HG02610 (cell line): ENCODE measurements at regions not wholly inside any gene's neighbourhood (a gene's known extent, or its start where the extent isn't known, plus 50 kb on each side); places are given as distances from the start of the nearest gene placed in this dataset.
"Not testable (repeated sequence)": the region's sequence is repeated elsewhere in the genome, so short reads cannot be mapped to it uniquely, and the experiment has no call there.

ENCODE experiments used
- ATAC-seq: cut with Tn5 transposase; IDR thresholded peaks from one replicate; pipeline ENCODE4 v1.9.1; 2021; ENCODE audit warnings: mild to moderate bottlenecking, moderate library complexity; ENCODE audit not compliant: unreplicated experiment

DNA sequence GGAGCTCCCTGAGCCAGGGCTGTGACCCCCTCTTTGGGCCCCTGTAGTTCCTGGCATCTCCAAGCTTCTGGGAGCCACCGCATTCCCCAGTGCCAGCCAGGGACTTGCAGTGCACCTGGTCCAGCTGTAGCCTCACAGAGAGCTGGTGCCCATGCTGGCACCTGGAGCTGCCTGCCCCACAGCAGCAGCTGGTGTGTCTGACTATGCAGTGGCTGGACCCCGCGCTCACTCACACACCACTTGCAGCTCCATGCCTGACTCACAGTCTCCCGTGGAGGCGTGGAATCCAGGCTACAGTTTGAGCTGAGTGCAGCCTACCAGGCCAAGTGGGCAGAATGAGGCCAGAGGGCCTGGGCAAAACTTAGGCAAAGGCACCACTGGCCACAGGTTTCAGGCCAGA lies 102.2 kb upstream of the NAMPT start:
- ATAC-seq = no peak

DNA sequence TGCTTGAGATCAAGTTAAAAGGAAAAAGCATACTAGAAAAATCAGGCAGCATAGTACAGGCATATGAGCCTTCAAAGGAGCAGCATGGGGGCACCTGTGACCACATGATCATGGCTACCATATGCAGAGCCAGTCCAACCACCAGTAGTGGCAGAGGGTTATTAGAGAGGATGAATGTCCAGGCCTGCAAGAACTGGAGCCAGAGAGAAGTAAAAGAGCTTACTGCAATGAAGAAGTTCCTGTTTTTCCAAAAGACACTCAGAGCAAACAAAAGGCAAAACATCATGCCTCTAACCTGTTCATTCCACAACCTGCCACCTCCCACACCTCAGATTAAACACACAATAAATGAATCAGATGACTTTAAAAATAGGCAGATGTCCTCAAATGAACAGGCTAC lies 99.6 kb upstream of the NAMPT start:
- no peak for ATAC-seq

DNA sequence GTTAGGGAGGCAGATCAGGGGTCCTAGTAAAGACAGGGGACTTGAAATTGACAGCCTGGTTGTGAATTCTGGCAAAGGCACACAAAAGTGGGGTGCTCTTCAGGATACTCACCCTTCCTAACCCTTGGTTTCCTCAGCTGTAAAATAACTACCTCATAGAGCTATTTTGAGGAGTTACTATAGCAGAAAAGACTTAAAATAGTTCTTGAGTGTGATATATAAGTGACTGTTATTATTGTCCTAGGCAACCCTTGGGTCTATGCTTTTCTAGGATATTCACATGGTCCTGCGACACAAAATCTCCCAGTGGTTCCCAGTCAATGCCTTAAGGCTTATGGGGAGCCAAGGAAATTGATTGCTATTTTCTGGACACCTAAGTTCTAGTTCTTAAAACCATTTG lies 98.1 kb upstream of the NAMPT start:
- ATAC-seq = no peak

DNA sequence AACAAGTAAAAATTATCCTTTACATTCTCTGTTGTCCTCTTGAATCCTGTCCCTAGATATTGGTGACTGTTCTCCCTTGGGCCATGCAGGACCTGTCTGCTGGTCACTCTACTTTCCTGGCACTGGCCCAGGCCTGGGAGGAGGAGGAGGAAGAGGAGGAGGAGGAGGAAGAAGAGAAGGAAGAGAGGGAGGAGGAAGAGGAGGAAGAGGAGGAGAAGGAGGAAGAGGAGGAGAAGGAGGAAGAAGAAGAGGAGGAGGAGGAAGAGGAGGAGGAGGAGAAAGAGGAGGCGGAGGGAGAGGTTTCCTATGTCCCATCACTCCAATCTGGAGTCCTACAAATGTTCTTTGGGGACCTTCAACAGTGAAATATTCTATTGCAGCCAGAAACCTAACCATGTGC lies 97.3 kb upstream of the NAMPT start:
- no peak for ATAC-seq

DNA sequence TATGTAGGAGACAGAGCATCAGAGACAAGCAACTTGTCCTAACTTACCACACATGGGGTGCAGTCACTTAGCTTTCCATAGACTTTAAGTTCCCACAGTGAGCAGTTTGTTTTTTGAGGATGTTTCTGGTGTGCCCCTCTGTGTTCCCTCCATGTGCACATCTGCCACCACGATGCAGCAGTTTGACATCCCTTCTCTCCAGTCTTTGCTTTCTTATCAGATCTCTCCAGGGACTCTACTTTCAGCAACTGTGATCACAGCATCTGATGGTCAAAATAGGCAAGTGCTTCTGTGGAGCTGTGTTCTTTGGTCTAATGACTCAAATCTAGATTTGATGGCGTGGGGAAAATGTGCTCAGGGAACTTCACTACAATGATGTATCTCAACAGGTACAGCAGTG lies 96.5 kb upstream of the NAMPT start:
- ATAC-seq = peak; percentile 45

DNA sequence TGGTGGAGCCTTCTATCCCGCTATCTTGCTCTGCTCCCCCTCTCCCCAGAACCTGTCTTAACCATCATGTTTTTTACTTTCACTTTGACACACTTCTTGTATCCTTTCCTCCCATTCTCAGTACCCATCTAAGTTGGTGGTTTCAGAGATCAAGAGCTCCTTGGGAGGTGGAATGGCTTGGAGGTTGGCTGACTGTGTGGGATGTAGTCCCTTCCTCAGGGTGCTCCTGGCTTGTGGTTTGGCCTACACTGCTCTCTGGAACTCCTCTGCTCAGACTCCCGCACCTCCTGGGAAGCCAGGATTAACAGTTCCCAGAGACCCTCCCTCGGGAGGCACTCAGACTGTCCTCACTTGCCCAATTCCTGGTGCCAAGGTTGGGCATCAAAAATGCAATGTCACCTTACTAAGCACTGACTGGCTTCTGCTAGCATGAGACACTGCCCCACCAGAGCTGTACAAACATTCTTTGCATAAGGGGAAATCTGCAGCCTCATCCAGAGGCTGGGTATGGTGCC lies 93.1 kb upstream of the NAMPT start:
- ATAC-seq = no peak

DNA sequence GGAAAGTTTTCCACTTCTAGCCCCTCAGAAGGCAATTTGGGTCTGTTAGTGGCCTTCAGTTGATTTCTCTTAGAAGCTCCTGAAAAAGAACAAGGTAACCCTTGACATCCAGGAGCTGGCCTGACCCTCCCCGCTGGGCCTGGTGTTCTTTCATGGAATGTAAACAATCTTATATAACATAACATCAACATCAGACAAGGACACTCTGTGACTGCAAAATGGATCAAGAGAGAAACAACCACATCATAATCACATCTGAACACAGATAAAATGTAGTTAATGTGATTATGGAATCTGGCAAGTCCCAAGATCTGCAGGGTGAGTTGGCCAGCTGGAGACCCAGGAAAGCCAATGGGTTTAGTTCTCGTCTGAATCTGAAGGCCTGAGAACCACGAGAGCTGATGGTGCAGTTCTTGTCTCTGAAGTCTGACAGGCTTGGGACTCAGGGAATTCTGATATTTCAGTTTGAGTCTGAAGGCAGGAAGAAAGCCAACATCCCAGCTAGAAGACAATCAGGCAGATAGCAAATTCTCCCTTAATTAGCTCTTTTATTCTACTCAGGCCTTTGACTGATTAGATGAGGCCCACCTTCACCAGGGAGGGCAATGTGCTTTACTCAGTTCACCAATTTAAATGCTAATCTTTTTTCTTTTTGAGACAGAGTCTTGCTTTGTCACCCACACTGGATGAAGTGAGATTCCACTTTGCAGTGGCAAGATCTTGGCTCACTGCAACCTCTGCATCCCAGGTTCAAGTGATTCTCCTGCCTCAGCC lies 91.4 kb upstream of the NAMPT start:
- ATAC-seq = no peak

DNA sequence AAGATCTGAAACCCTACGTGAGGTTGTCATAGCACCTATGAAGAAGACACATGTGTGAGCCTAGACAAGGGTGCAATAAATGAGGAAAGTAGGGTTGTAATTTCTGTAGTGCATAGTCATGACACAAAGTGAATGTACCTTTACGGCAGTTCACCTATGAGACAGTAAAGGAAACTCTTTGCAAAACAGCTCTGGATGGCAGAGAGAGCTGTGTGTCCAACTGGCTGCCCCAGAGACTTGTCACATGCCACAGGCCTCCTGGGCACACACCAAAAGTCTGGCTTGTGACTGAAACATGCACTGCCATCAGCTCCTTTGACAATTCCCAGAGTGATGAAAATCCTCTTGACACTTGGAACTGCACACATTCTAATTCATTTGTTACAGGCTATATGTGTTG lies 90.7 kb upstream of the NAMPT start:
- ATAC-seq = no peak

DNA sequence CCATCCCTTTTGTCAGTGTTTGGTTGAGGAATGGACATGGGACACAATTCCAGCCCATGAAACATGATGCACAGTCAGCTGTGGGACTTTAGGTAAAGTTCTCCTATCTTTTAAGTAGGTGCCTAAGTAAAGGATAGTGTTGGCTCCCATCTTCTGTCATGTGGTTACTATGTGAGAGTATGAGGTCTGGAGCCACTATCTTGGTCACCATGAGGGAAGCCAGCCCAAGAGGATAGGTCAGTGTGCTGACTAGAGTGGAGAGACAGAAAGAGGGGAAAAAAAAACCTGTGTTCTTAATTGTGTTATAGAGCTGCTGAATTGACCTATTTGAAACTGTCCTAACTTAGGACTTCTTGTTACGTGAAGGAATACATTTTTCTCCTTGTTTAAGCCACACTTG lies 89.7 kb upstream of the NAMPT start:
- no peak for ATAC-seq

DNA sequence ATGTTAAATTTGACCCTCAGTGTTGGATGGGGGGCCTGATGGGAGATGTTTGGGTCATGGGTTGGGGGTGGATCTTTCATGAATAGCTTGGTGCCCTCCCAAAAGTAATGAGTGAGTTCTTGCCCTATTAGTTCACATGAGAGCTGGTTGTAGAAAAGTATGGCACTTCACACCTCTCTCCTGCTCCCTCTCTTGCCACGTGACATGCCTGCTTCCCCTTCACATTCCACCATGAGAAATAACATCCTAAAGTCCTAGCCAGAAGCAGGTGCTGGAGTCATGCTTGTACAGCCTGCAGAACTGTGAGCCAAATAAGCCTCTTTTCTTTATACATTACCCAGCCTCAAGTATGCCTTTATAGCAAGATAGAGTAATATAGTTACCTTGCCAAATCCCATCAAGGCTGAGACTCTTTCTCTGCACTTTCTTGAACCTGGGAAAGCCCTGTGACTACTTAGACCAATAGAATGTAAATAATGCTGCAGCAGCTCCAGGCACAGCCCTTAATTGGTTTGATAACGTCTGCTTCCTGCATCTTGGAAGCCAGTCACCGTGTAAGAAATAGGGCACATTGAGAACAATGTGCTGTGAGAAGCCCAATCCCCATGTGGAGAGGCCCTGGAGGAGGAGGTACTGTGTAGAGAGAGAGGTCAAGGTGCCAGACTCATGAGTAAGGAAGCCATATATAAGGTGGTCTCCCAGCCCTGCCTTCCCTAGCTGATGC lies 88.0 kb upstream of the NAMPT start:
- no peak for ATAC-seq

DNA sequence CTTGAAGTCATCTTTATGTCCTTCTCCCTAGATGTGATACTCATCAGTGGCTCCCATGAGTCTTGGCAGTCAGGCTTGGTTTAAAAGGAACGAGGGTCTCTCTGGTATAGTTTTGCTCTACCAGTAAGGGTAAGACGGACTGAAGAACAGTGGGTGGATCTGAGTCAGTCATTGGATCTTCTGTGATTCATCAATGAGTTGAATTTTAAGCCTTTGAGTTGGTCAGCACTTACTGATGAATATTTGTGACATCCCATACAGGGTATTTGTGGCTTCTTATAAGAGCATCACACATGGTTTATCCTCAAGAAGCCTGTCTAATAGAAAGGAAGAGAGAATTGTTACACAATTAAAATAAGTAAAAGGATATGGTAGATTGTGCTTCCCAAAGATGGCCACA lies 87.3 kb upstream of the NAMPT start:
- no peak for ATAC-seq

DNA sequence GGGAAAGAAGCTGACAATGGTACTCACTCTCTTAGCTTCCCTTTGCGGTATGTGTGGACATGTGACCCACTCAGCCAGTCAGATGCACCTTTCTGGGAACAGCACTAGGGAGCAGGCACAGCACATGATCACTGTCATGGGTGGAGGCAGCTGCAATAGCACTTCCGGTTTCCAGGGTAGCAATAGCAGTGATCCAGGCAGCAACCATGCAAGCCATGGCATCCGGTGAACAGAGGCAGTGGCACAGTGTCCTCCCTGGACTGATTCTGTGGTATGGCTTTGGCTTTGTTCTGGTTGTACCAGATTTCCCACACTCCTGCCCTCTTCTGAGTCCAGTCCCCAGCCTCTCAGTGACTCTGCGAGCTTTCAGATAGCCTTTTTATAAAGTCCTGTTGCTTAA lies 86.8 kb upstream of the NAMPT start:
- ATAC-seq = no peak

DNA sequence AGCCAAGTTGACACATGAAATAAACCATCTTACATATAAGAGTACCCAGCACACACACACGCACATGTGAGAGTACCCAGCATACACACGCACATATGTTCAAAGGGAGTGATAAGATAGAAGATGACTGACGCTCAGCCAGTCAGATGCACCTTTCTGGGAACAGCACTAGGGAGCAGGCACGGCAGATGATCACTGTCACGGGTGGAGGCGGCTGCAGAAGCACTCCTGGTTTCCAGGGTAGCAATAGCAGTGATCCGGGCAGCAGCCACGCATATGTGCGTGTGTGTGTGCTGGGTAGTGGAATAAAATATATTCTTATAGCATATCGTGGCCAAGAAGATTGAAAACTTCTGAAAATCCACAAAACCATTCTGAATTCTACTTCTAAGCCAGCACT lies 85.8 kb upstream of the NAMPT start:
- no peak for ATAC-seq

DNA sequence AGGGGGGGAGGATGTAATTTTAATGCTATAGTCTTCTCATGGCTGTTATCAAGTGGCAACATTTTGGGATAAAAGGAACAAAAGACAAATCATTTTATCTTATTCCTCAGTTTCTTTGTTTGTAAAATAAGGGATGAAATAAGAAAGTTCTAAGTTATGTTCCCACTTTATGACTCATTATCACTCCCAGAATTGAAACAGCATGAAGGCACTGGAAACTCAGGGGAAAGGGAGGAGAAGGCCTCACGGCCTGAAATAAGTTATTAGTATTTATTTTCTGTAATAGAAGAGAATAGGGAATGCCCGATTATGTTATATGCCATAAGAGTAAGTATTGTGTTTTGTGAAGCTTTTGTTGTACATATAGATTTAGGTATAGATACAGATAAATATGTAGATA lies 85.0 kb upstream of the NAMPT start:
- ATAC-seq = no peak

DNA sequence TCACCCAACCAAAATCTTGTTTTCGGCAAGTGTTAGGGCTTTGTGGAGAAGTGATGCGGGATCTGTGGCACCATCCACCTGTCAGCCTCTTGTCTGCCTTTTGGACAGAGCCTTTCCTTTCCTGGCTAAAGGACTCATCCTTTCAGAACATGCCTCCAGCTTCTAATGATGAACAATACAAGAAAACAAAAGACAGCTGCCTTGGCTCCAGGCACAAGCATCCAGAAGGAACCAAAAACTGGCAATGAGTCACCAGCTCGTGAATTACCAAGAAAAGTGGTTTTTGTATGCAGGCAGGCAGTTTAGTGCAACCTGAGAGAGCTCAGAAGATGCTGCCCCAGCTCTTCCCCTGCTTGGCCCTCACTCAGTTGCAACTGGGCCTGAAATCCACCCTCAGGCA lies 84.6 kb upstream of the NAMPT start:
- ATAC-seq = no peak

DNA sequence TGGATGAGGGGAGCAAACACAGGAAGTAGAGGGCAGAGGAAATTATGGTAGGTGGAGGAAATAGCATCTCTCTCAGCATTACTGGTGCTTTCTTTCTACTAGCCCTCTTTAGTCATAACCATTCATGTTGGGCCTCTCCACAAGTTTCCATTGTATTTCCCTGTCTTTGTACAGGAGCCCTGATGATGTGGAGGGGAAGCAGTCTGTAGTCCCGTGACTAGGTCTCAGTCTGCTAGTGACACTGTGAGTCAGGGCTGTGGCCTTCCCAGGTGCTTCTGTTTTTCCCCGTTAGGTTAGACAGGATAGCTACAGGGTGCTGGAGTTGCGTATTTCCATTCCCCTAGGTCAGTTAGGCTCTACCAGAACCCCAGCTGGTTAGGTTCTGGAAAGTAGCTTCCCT lies 82.9 kb upstream of the NAMPT start:
- ATAC-seq = no peak

DNA sequence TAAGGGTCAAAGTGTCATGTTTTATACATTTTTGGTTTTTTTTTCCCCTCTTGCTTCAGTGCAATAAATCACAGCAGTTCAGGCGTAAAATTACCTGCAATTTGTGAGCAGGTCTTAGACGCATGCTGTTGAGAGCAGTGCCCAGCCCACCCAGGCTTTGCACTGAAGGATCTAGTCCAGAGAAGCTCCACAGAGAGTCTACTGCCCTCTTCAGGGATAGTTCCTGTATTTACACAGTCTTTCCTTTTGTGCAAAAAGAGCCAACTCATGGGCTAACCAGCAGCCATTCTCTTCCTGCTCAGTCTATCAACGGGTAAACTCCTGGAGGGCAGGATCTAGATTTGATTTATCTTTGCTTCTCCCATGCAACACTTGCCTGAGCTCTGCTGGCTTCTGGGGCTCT lies 82.2 kb upstream of the NAMPT start:
- ATAC-seq = no peak

DNA sequence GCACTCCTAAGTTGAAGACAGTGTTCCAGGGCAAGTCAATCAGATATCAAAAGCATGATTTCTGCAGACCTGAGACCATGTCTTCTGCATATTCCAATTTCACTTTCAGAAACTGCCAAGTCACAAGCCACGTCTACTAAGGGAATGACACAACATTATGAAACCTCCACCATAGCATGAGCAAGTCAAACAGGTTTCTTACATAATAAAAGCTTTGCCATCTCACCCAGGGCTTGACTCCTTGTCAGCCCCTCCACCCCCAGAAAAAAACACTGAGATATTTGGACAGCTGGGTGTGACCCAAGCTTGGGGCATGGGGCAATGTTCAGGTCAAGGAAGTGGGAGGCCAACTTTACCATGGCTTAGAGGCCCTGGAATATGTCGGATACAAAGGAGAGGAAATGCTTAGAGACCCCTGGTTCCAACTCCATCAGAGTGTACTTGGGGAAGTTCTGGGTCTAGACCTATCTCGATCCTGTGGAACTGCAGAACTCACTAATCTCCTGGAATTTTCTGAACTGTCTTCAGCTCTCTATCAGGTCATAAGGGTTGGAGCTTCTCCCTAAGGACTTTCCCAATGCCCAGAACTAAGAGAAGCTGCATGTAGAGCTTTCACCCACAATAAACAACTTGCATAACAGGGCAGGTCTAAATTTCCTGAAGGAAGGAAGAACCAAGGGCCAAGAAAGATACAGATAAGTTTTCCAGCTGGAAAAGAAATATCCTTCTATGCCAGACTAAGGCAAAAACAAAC lies 80.6 kb upstream of the NAMPT start:
- peak; percentile 87 for ATAC-seq

DNA sequence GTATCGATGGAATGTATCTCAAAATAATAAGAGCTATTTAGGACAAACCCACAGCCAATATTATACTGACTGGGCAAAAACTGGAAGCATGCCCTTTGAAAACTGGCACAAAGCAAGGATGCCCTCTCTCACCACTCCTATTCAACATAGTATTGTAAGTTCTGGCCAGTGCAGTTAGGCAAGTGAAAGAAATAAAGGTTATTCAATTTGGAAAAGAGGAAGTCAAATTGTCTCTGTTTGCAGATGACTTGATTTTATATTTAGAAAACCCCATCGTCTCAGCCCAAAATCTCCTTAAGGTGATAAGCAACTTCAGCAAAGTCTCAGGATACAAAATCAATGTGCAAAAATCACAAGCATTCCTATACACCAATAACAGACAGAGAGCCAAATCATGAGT lies 77.7 kb upstream of the NAMPT start:
- not testable (repeated sequence) for ATAC-seq

DNA sequence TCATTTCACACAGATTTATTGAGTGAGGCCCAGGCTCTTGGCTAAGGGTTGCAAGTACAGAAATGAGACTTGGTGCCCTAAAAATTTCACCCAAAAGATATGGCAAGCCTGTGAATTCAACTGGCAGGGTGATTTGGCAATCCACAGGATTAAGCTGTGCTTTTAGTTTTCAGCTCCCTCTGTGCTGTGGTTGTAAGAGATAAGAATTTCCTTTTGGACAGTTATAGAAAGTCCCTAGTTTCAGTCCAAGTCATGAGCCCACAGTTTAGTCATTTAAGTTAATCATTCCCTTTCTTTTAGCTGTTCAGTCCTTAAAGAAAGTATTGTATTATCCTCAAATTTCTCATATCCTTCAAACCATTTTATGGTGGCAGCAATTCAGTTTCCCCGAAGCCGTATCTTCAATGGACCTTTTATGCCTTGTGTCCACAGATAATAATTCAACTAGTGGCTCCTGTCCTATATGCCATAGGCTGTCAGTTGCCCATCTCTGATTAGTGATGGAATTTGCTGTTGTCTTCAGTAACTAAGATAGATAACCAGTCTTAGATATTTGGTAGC lies 73.4 kb upstream of the NAMPT start:
- peak; percentile 74 for ATAC-seq

DNA sequence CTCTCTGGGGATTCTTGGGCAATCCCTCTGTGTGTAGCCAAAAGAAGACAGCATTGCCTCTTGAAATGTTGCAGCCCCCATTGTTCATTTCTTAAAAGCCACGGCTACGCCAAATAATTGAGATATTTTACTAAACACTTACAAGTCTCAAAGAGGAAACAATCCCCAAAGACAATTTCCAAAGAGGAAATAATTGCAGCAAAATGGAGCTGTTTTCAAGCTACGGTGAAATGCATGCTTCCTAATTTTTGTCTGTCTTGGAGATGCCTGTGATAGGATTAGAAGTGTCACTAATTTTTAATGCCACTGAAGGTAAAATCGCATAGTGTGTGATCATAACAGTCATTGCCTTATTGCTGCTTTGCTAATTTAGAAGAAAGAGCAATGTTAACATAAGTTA lies 72.9 kb upstream of the NAMPT start:
- ATAC-seq = no peak
